Neuronal stem cell (in vitro differentiated cells): ENCODE measurements at regions not wholly inside any gene's neighbourhood (a gene's known extent, or its start where the extent isn't known, plus 50 kb on each side); places are given as distances from the start of the nearest gene placed in this dataset.

Source experiments
- DNase-seq: peaks from one replicate; pipeline ENCODE4 v3.0.0-alpha.2; 2013; ENCODE audit warnings: low spot score
- H2AFZ ChIP-seq: one replicate; pipeline ENCODE4 v1.6.1; 2013; ENCODE audit warnings: mild to moderate bottlenecking, low read length, inconsistent platforms
- H2AK5ac ChIP-seq: 2 replicates; pipeline ENCODE4 v1.6.1; 2013; ENCODE audit warnings: low read depth, mild to moderate bottlenecking, inconsistent platforms, low read length, moderate library complexity, mixed read lengths
- H2BK120ac ChIP-seq: 2 replicates; pipeline ENCODE4 v1.6.1; 2013; ENCODE audit warnings: low read depth, mild to moderate bottlenecking, inconsistent platforms, low read length, moderate library complexity, mixed read lengths
- H2BK12ac ChIP-seq: one replicate; pipeline ENCODE4 v1.6.1; 2013; ENCODE audit warnings: low read length, inconsistent platforms
- H2BK15ac ChIP-seq: 2 replicates; pipeline ENCODE4 v1.6.1; 2013; ENCODE audit warnings: mild to moderate bottlenecking, low read length, inconsistent platforms, mixed read lengths
- H2BK5ac ChIP-seq: one replicate; pipeline ENCODE4 v1.6.1; 2013; ENCODE audit warnings: inconsistent platforms, mild to moderate bottlenecking, low read length, moderate library complexity
- H3K14ac ChIP-seq: one replicate; pipeline ENCODE4 v1.6.1; 2013; ENCODE audit warnings: low read length, inconsistent platforms
- H3K18ac ChIP-seq: 2 replicates; pipeline ENCODE4 v1.6.1; 2013; ENCODE audit warnings: low read length, inconsistent platforms
- H3K23ac ChIP-seq: 2 replicates; pipeline ENCODE4 v1.6.1; 2013; ENCODE audit warnings: low read depth, mild to moderate bottlenecking, mixed read lengths, low read length, inconsistent platforms; ENCODE audit not compliant: poor library complexity
- H3K27ac ChIP-seq: replicated peaks from 3 replicates; pipeline ENCODE4 v1.5.1; 2013; ENCODE audit warnings: low read length, inconsistent platforms
- H3K27me3 ChIP-seq, 3 experiments: 2 replicates each; pipeline ENCODE4 v1.6.1; 2013; ENCODE audit warnings: low read length in 3 of 3, mild to moderate bottlenecking in 2 of 3, inconsistent platforms in 1 of 3, low read depth in 1 of 3, mixed read lengths in 1 of 3, moderate library complexity in 1 of 3; ENCODE audit not compliant: control insufficient read depth in 3 of 3, insufficient read depth in 3 of 3
- H3K36me3 ChIP-seq, 2 donors: replicated peaks in 1 of 2; 2 replicates each; pipeline ENCODE4 v1.6.1; 2013; ENCODE audit warnings: low read length in 2 of 2; ENCODE audit not compliant: control insufficient read depth in 2 of 2, insufficient read depth in 2 of 2
- H3K4ac ChIP-seq: 2 replicates; pipeline ENCODE4 v1.6.1; 2013; ENCODE audit warnings: inconsistent platforms, mild to moderate bottlenecking, low read length, moderate library complexity
- H3K4me1 ChIP-seq, 2 donors: 1 replicate in 1 of 2; 2 replicates in 1 of 2; pipeline ENCODE4 v1.6.1; 2013; ENCODE audit warnings: low read length in 2 of 2, low read depth in 1 of 2; ENCODE audit not compliant: control insufficient read depth in 2 of 2, insufficient read depth in 1 of 2
- H3K4me2 ChIP-seq: one replicate; pipeline ENCODE4 v1.6.1; 2013; ENCODE audit warnings: mild to moderate bottlenecking, low read length, inconsistent platforms; ENCODE audit not compliant: insufficient read depth, poor library complexity, severe bottlenecking
- H3K4me3 ChIP-seq, 2 donors: 2 replicates each; pipeline ENCODE4 v1.5.1; 2013; ENCODE audit warnings: low read length in 2 of 2, mild to moderate bottlenecking in 2 of 2, inconsistent platforms in 1 of 2, moderate library complexity in 1 of 2
- H3K79me1 ChIP-seq: one replicate; pipeline ENCODE4 v1.6.1; 2013; ENCODE audit warnings: low read depth, mild to moderate bottlenecking, inconsistent platforms, low read length, moderate library complexity
- H3K9ac ChIP-seq: one replicate; pipeline ENCODE4 v1.6.1; 2013; ENCODE audit warnings: mild to moderate bottlenecking, low read depth, low read length, inconsistent platforms; ENCODE audit not compliant: poor library complexity
- H3K9me3 ChIP-seq, 2 donors: replicated peaks in 1 of 2; 2 replicates each; pipeline versions ENCODE3 to v1.6.1; 2013; ENCODE audit warnings: low read length in 2 of 2, mild to moderate bottlenecking in 2 of 2, inconsistent platforms in 1 of 2, low read depth in 1 of 2, mixed read lengths in 1 of 2, moderate library complexity in 1 of 2; ENCODE audit not compliant: control insufficient read depth in 2 of 2, insufficient read depth in 1 of 2
- H4K8ac ChIP-seq: one replicate; pipeline ENCODE4 v1.6.1; 2013; ENCODE audit warnings: low read depth, mild to moderate bottlenecking, inconsistent platforms, low read length, moderate library complexity
- H4K91ac ChIP-seq: one replicate; pipeline ENCODE4 v1.6.1; 2013; ENCODE audit warnings: low read length, low read depth, mild to moderate bottlenecking, inconsistent platforms; ENCODE audit not compliant: poor library complexity
- WGBS, 2 donors: extraction: QIAGEN DNeasy Blood & Tissue Kit; methylation state at CpG; one replicate each; pipeline ENCODE4 v1.1.7; 2013; ENCODE audit warnings: missing lambda C conversion rate in 2 of 2, mixed read lengths in 1 of 2; ENCODE audit not compliant: insufficient read length in 2 of 2, insufficient replicate concordance in 1 of 2; ENCODE audit errors: extremely low coverage in 2 of 2; 5-methylcytosine and 5-hydroxymethylcytosine counted together

GRCh38 chr3:73925011-73925410, 300.3 kb upstream of the PDZRN3 start:
- Histone ChIP-seq H3K18ac (no peak overlapping the region), H3K14ac (no peak overlapping the region), H2AFZ (no peak overlapping the region), H3K4me3 (no peak overlapping the region), H3K36me3 (no peaks in the 10 kb centered on the region), H3K9ac (no peak overlapping the region), H3K4me1 (no peaks in the 10 kb centered on the region), H2AK5ac (no peak overlapping the region), H3K23ac (no peak overlapping the region), H2BK120ac (no peak overlapping the region), H2BK5ac (no peak overlapping the region), H3K4me2 (no peak overlapping the region), H3K4ac (no peak overlapping the region), H3K79me1 (no peaks in the 10 kb centered on the region), H2BK15ac (no peak overlapping the region), H4K91ac (no peak overlapping the region), H2BK12ac (no peak overlapping the region), H3K27me3 (no peaks in the 10 kb centered on the region), H4K8ac (no peak overlapping the region), H3K9me3 (no peaks in the 10 kb centered on the region), H3K27ac (no peak overlapping the region)
- DNase-seq: no peak
- WGBS, 2 donors: no CpG with 5 or more reads among the region's 3 CpGs

- H3K4me1 ChIP-seq: no peaks in the 10 kb centered on the region
- no peak overlapping the region for H3K4ac ChIP-seq
- H3K9ac ChIP-seq: no peak overlapping the region
- no peak overlapping the region for H4K8ac ChIP-seq
- H2BK5ac ChIP-seq: no peak overlapping the region
- no CpG with 5 or more reads among the region's 6 CpGs for WGBS, 2 donors
- no peak overlapping the region for H2AFZ ChIP-seq
- no peak overlapping the region for H4K91ac ChIP-seq
- H3K4me2 ChIP-seq: no peak overlapping the region
- no peak overlapping the region for H3K27ac ChIP-seq
- no peak for DNase-seq
- H3K27me3 ChIP-seq: no peaks in the 10 kb centered on the region
- H3K79me1 ChIP-seq: no peaks in the 10 kb centered on the region
- H2BK15ac ChIP-seq: no peak overlapping the region
- no peak overlapping the region for H2AK5ac ChIP-seq
- no peaks in the 10 kb centered on the region for H3K36me3 ChIP-seq
- no peaks in the 10 kb centered on the region for H3K9me3 ChIP-seq
- no peak overlapping the region for H3K14ac ChIP-seq
- no peak overlapping the region for H3K18ac ChIP-seq
- no peak overlapping the region for H3K23ac ChIP-seq
- no peak overlapping the region for H3K4me3 ChIP-seq
- H2BK12ac ChIP-seq: no peak overlapping the region
- no peak overlapping the region for H2BK120ac ChIP-seq
Measured at GRCh38 chr3:73924048-73924447, 299.3 kb upstream of the PDZRN3 start.

- Histone ChIP-seq H2BK120ac (no peak overlapping the region), H2BK12ac (no peak overlapping the region), H3K36me3 (no peaks in the 10 kb centered on the region), H3K18ac (no peak overlapping the region), H3K79me1 (no peaks in the 10 kb centered on the region), H2BK15ac (no peak overlapping the region), H3K14ac (no peak overlapping the region), H2AK5ac (no peak overlapping the region), H4K8ac (no peak overlapping the region), H3K4me2 (no peak overlapping the region), H3K4me3 (no peak overlapping the region), H3K9ac (no peak overlapping the region), H2AFZ (no peak overlapping the region), H3K23ac (no peak overlapping the region), H2BK5ac (no peak overlapping the region), H4K91ac (no peak overlapping the region), H3K9me3 (no peaks in the 10 kb centered on the region), H3K27me3 (no peaks in the 10 kb centered on the region), H3K4ac (no peak overlapping the region), H3K4me1 (no peaks in the 10 kb centered on the region), H3K27ac (no peak overlapping the region)
- DNase-seq: no peak
- WGBS, 2 donors: no CpG with 5 or more reads among the region's 2 CpGs
Measured at GRCh38 chr3:73917643-73918042, 292.9 kb upstream of the PDZRN3 start.

GRCh38 chr3:73915886-73916285, 291.1 kb upstream of the PDZRN3 start:
- WGBS, 2 donors: no CpG with 5 or more reads among the region's 2 CpGs
- no peak overlapping the region for H4K91ac ChIP-seq
- H3K18ac ChIP-seq: no peak overlapping the region
- H2BK12ac ChIP-seq: no peak overlapping the region
- no peaks in the 10 kb centered on the region for H3K9me3 ChIP-seq
- H3K27me3 ChIP-seq: peaks cover 0 to 5% (median 0%) of the 10 kb centered on the region in 3 experiments
- H3K36me3 ChIP-seq: no peaks in the 10 kb centered on the region
- no peak overlapping the region for H2BK5ac ChIP-seq
- H3K4me2 ChIP-seq: no peak overlapping the region
- H3K23ac ChIP-seq: no peak overlapping the region
- H3K27ac ChIP-seq: no peak overlapping the region
- H4K8ac ChIP-seq: no peak overlapping the region
- H3K4ac ChIP-seq: no peak overlapping the region
- H2BK15ac ChIP-seq: no peak overlapping the region
- H2AFZ ChIP-seq: no peak overlapping the region
- H2BK120ac ChIP-seq: no peak overlapping the region
- no peak overlapping the region for H3K9ac ChIP-seq
- DNase-seq: no peak
- H3K4me3 ChIP-seq: no peak overlapping the region
- no peak overlapping the region for H3K14ac ChIP-seq
- H3K4me1 ChIP-seq: no peaks in the 10 kb centered on the region
- H2AK5ac ChIP-seq: no peak overlapping the region
- no peaks in the 10 kb centered on the region for H3K79me1 ChIP-seq
